DMS 273 (cell line): ENCODE measurements at regions not wholly inside any gene's neighbourhood (a gene's known extent, or its start where the extent isn't known, plus 50 kb on each side); places are given as distances from the start of the nearest gene placed in this dataset.
A peak's percentile ranks its signal among the peaks of the same experiment; 100 is the strongest.

Experiments used
- DNase-seq: peaks from one replicate; lab custom pipeline; 2025; ENCODE audit not compliant: unreplicated experiment; lab: John Stamatoyannopoulos, UW

DNA sequence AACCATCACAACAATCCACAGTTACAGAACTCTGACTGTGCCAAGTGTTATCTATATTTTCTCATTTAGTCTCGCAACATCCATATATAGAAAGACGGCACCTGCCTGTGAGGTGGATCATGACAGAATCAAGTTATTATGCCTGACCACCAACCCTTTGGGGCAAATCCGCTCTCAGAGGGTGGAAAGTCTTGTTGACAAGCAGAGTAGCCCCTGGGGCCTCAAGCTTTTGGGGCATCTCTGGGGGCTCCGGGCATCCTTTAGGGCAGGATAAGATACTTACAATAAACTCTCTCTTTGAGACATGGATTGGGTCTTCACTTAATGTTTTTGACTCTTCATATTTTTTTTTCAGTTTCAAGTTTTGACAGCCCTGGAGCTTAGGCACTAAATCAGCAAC, 150.5 kb upstream of the NAV2 start:
- DNase-seq: no peak

DNA sequence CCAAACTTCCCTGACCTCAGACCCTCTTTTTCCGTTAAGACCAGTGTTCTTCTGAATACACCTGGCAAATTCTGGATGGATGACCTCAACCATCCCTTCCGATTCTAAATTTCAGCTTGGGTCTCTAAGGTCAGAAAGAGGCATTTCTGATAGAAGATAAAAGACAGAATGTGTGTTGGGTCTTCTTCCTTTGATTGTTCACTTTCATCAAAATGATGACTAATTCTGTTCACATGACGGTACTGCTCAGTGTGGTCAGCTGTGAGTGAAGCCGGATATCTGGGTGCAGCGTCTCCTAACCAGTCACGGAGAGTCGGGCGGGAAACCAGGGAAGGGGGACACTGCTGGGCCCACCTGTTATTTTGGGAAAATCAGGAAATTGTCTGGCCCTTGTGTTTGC, 151.6 kb upstream of the NAV2 start:
- DNase-seq: no peak

DNA sequence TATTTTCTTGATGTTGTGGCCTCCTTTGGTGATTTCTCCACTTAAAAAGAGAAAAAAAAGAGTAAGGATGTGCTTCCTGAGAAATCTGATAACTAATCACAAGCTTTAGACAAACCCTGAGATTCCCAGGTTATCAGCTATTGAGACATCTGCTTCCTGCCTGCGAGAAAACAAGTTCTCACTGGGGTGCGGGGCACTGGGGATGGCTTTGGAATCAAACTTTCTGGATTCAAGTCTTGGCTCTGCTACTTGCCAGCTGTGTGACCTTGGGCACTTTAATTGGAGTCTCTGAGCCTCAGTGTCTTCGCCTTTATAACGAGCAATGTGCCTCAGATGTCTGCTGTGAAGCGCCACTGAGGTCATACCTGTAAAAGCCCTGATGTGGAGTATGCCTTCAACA, 152.5 kb upstream of the NAV2 start:
- no peak for DNase-seq

- no peak for DNase-seq
Observed at GRCh38 chr11:19559746-19560145, 152.9 kb upstream of the NAV2 start.

DNA sequence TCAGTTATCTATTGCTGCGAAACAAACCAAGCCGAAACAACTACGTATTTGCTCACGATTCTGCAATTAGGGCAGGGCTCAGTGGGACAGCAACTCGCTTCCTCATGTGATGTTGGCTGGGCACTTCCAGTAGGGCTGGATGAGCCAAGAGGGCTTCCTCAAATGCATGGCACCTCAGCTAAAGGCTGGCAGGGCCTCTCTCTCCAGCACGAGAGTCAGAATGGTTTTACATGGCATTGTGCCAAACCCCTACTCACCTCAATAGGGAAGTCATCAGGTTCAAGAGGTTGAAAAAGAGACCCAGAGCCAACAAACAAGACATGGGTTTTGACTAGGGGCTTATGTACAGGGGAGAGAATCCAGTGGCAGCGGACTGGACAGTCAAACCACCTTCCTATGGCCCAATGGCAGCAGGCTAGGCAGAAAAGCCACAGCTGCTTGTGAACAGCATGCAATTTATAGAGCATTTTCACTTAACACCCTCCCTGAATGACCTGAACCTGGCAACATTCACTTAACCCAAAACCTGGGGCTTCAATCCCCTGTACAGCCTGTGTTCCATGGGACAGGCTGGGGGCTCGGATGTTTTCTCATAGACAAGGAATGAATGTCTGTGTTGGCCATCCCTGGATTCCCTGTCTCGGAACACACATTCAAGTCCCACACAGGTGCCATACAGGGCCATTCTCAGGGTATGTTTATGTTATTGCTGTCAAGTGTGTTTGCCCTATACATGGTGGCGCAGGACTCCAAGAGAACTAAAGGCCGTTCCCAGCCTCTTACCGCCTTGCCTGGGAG, 154.2 kb upstream of the NAV2 start:
- DNase-seq: peak; percentile 9

- DNase-seq: peak; percentile 87
Observed at GRCh38 chr11:19557720-19558140, 154.9 kb upstream of the NAV2 start.

- DNase-seq: no peak
Observed at GRCh38 chr11:19557185-19557584, 155.5 kb upstream of the NAV2 start.

- DNase-seq: no peak
Observed at GRCh38 chr11:19555266-19555665, 157.4 kb upstream of the NAV2 start.

- peak; percentile 87 for DNase-seq
Observed at GRCh38 chr11:19553683-19554333, 158.8 kb upstream of the NAV2 start.

- no peak for DNase-seq
Observed at GRCh38 chr11:19552656-19553260, 159.9 kb upstream of the NAV2 start.

DNA sequence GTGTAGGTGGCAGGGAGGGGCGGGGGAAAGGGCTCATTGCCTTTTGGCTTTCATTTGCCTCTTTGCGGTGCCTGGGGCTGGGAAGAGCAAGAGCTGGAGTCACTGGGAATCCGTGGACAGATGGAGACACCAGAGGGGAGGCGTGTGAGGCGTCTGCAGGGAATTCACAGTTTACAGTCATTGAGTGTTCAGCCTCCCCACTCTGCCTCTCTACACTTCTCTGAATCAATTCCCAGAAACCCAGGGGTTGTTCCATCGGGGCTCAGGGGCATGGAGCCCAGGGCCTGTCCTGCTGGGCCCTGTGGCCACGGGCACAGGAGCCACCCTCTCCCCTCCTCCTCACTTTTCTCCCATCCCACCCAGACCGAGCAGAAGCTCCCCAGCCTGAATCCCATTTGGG, 160.5 kb upstream of the NAV2 start:
- peak; percentile 77 for DNase-seq

DNA sequence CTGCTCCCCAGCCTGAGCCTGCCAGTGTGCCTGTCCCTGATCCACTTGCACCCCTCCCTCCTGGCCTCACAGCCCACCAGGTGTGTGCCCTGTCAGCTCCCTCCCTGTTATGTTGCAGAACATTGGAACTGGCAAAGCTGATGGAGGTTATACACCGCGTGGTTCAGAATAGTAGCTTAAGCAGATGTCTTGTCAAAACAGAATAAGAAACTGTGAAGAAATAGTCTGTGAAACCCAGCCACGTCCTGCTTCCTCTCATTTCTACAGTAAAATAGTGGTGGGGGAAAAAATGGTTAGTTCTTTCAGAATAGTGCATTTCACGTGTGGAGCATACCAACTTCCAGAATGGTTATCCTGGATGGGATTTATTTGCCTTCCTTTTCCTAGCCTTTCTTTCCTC, 161.2 kb upstream of the NAV2 start:
- DNase-seq: peak; percentile 14

- no peak for DNase-seq
Observed at GRCh38 chr11:19547044-19547443, 165.6 kb upstream of the NAV2 start.

GRCh38 chr11:19546325-19546724, 166.3 kb upstream of the NAV2 start:
- peak; percentile 34 for DNase-seq

DNA sequence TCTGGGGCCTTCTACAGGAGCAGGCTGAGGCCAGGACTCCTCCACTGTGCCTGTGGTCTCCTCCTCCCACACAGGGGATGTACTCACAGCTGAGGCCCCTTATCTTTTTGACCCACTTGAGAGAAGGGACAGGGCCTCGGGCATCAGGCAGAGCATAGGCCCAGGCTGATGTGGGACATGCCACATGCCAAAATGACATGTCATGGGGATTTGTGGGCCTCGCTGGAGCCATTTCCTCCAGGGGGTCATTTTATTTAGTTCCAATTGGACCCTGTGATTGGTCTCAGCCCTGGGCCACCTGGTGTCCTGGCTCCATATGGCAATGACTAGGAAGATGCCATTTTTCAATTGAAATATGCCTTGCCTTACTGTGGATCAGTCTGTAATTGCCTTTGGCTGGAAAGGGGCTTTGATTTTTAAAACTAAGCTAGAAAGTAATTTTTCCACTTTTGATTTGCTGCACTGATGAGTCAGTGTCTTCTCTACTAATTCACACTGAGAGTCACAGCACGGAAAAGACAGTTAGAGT, 171.1 kb upstream of the NAV2 start:
- peak; percentile 32 for DNase-seq

GRCh38 chr11:19539861-19540260, 172.8 kb upstream of the NAV2 start:
- DNase-seq: no peak

DNA sequence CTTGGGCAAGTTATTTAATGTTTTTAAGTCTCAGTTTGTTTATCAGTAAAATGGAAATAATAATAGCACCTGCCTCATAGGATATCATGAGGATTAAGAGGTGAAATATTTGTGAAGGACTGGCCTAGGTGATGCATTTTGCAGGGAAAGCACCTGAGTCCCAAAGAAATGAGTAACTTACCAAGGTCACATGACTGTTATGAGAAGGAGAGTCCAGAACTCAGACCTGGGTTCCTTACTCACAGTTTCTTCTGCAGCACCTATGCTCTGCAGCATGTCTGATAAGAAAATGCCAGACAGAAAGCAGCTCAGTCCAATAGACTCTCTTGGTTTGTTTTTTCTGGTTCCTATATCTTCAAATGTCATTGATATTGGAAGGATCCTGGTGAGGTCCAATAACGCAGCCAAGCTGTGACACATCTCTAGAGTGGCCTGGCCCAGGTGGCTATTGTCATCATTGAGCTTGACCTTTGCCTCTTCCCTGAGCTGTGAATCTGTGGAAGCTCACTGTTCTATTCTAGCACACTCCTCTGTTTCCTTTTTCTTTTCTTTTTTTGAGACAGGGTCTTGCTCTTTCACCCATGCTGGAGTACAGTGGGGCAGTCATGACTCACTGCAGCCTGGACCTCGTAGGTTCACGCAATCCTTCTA, 174.7 kb upstream of the NAV2 start:
- no peak for DNase-seq

DNA sequence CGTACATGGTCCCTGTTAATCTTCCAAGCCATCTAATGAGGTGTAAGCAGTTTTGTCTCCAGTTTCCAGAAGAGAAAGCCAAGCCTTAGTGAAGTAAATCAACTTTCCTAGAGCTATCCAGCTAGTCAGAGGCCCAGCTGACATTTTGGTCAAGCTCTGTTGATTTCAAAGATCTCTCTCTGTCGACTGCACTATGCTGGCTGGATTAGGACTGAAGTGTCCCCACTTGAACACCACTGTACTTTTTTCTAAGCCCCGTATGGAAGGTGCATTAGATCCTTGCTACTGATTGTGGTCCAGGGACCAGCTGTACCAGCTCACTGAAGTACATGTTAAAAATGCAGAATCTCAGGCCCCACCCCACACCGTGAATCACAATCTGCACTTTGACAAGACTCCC, 176.5 kb upstream of the NAV2 start:
- DNase-seq: no peak

GRCh38 chr11:19530505-19530904, 182.1 kb upstream of the NAV2 start:
- DNase-seq: no peak

- DNase-seq: no peak
Observed at GRCh38 chr11:19526119-19526518, 186.5 kb upstream of the NAV2 start.

GRCh38 chr11:19525714-19526113, 186.9 kb upstream of the NAV2 start:
- DNase-seq: no peak

- DNase-seq: no peak
Observed at GRCh38 chr11:19525276-19525675, 187.4 kb upstream of the NAV2 start.
